Endodermal cell (in vitro differentiated cells): ENCODE measurements at regions not wholly inside any gene's neighbourhood (a gene's known extent, or its start where the extent isn't known, plus 50 kb on each side); places are given as distances from the start of the nearest gene placed in this dataset.

ENCODE experiments used
- DNase-seq: peaks from one replicate; pipeline ENCODE4 v3.0.0-alpha.2; 2017
- H3K27ac ChIP-seq: 2 replicates; pipeline ENCODE4 v1.5.1; 2013; ENCODE audit warnings: mild to moderate bottlenecking, low read depth, low read length, moderate library complexity
- H3K27me3 ChIP-seq: 2 replicates; pipeline ENCODE4 v1.6.1; 2013; ENCODE audit warnings: mild to moderate bottlenecking, low read length, moderate library complexity; ENCODE audit not compliant: insufficient read depth, control insufficient read depth, poor library complexity, severe bottlenecking
- H3K36me3 ChIP-seq: 2 replicates; pipeline ENCODE4 v1.7.0; 2013; ENCODE audit warnings: mild to moderate bottlenecking, low read length, moderate library complexity; ENCODE audit not compliant: control insufficient read depth, insufficient read depth
- H3K4me1 ChIP-seq: one replicate; pipeline ENCODE4 v1.7.0; 2013; ENCODE audit warnings: low read length; ENCODE audit not compliant: control insufficient read depth, insufficient read depth
- H3K4me3 ChIP-seq: 2 replicates; pipeline ENCODE4 v1.5.1; 2013; ENCODE audit warnings: mild to moderate bottlenecking, low read length, moderate library complexity
- H3K9ac ChIP-seq: 2 replicates; pipeline ENCODE4 v1.6.1; 2013; ENCODE audit warnings: mild to moderate bottlenecking, low read length, moderate library complexity; ENCODE audit not compliant: poor library complexity, severe bottlenecking; ENCODE audit errors: extremely low read depth
- H3K9me3 ChIP-seq: 2 replicates; pipeline ENCODE4 v1.6.1; 2013; ENCODE audit warnings: mild to moderate bottlenecking, low read length, moderate library complexity; ENCODE audit not compliant: control insufficient read depth
- H3K27ac Mint-ChIP-seq: 2 replicates; pipeline ENCODE4 v1.8.0; 2020; ENCODE audit warnings: mixed read lengths
- H3K27me3 Mint-ChIP-seq: 2 replicates; pipeline ENCODE4 v1.8.0; 2021; ENCODE audit warnings: mild to moderate bottlenecking, mixed read lengths; ENCODE audit not compliant: insufficient read depth
- H3K36me3 Mint-ChIP-seq: 2 replicates; pipeline ENCODE4 v1.8.0; 2020; ENCODE audit warnings: low read depth, mixed read lengths
- H3K4me1 Mint-ChIP-seq: 2 replicates; pipeline ENCODE4 v1.8.0; 2020; ENCODE audit warnings: mixed read lengths
- H3K4me3 Mint-ChIP-seq: 2 replicates; pipeline ENCODE4 v1.8.0; 2020; ENCODE audit warnings: mild to moderate bottlenecking, moderate library complexity, mixed read lengths
- H3K9me3 Mint-ChIP-seq: 2 replicates; pipeline ENCODE4 v1.8.0; 2020; ENCODE audit warnings: mild to moderate bottlenecking, mixed read lengths
- CTCF ChIP-seq: fragments of 200-600 bp; sonication (generic); conservative IDR thresholded peaks from 2 replicates; pipeline ENCODE4 v1.5.0; 2021; ENCODE audit warnings: antibody characterized with exemption, mild to moderate bottlenecking
- WGBS, 2 experiments: methylation state at CpG; one replicate each; pipeline versions ENCODE4 v1.1.5 to v1.1.7; 2013; ENCODE audit warnings: missing lambda C conversion rate in 2 of 2, mixed read lengths in 1 of 2; ENCODE audit not compliant: insufficient coverage in 1 of 2, insufficient read length in 1 of 2; 5-methylcytosine and 5-hydroxymethylcytosine counted together

GRCh38 chr18:78875778-78876650 lies 103.6 kb upstream of the SALL3 start:
- Histone ChIP-seq H3K4me1 (no peaks in the 10 kb centered on the region), H3K9ac (no peak overlapping the region), H3K4me3 (no peak overlapping the region), H3K27me3 (no peaks in the 10 kb centered on the region), H3K27ac (no peak overlapping the region), H3K9me3 (no peaks in the 10 kb centered on the region), H3K36me3 (no peaks in the 10 kb centered on the region)
- 93 to 95% methylated on average over 14 to 26 of the region's 26 CpGs for WGBS, 2 experiments
- Mint-ChIP-seq H3K9me3 (no peaks in the 10 kb centered on the region), H3K27ac (no peak overlapping the region), H3K4me3 (no peak overlapping the region), H3K36me3 (no peaks in the 10 kb centered on the region), H3K4me1 (peaks cover 5% of the 10 kb centered on the region), H3K27me3 (peaks cover 9% of the 10 kb centered on the region)
- peak; percentile 30 for TF ChIP-seq CTCF
- no peak for DNase-seq

GRCh38 chr18:78876868-78877267 lies 102.8 kb upstream of the SALL3 start:
- Mint-ChIP-seq H3K27ac (no peak overlapping the region), H3K4me1 (peaks cover 5% of the 10 kb centered on the region)
- 79 to 83% methylated on average over 4 to 8 of the region's 8 CpGs for WGBS, 2 experiments

DNA sequence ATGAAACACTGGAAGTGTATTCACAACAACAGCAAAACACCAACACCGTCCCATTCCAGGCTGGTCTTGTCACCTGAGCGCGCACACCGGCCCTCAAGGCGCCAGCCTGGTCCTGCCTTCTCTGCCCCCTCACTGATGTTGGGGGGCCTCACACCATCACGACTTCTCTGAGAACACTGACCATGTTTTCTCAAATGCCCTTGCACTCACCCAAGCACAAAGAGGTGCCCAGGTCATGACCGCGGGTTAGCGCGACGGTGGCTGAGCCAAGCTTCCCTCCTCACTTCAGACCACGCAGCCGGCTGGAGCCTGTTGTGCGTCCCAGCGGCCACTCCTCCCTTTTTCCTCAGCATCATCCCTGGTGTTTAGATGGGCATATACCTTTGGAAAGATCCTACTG lies 101.3 kb upstream of the SALL3 start:
- Mint-ChIP-seq H3K4me1 (peaks cover 5% of the 10 kb centered on the region), H3K9me3 (no peaks in the 10 kb centered on the region), H3K36me3 (no peaks in the 10 kb centered on the region), H3K27me3 (peaks cover 9% of the 10 kb centered on the region), H3K4me3 (no peak overlapping the region), H3K27ac (no peak overlapping the region)
- H3K9ac ChIP-seq = no peak overlapping the region
- DNase-seq = peak; percentile 21
- no peak overlapping the region for H3K4me3 ChIP-seq
- H3K27me3 ChIP-seq = no peaks in the 10 kb centered on the region
- WGBS, 2 experiments = 94% methylated on average over 12 to 15 of the region's 15 CpGs
- H3K27ac ChIP-seq = no peak overlapping the region
- no peak for TF ChIP-seq CTCF
- H3K36me3 ChIP-seq = no peaks in the 10 kb centered on the region
- H3K4me1 ChIP-seq = no peaks in the 10 kb centered on the region
- H3K9me3 ChIP-seq = no peaks in the 10 kb centered on the region

More at GRCh38 chr18:78876868-78877267, 102.8 kb upstream of the SALL3 start:
- no peak overlapping the region for H3K4me3 ChIP-seq
- TF ChIP-seq CTCF = no peak
- Mint-ChIP-seq H3K36me3 (no peaks in the 10 kb centered on the region), H3K4me3 (no peak overlapping the region), H3K9me3 (no peaks in the 10 kb centered on the region), H3K27me3 (peaks cover 9% of the 10 kb centered on the region)
- peak; percentile 46 for DNase-seq
- H3K9me3 ChIP-seq = no peaks in the 10 kb centered on the region
- H3K9ac ChIP-seq = no peak overlapping the region
- no peaks in the 10 kb centered on the region for H3K27me3 ChIP-seq
- H3K36me3 ChIP-seq = no peaks in the 10 kb centered on the region
- no peaks in the 10 kb centered on the region for H3K4me1 ChIP-seq
- no peak overlapping the region for H3K27ac ChIP-seq
